Heart right ventricle (tissue), 16 donors: ENCODE measurements at regions not wholly inside any gene's neighbourhood (a gene's known extent, or its start where the extent isn't known, plus 50 kb on each side); places are given as distances from the start of the nearest gene placed in this dataset.

Experiments
- ATAC-seq, 8 donors: fragments of 200-7000 bp; cut with Tn5 transposase; one replicate each; pipeline ENCODE4 v1.9.1; 2020; ENCODE audit warnings: mild to moderate bottlenecking in 8 of 8, moderate library complexity in 8 of 8, moderate number of reproducible peaks in 1 of 8
- DNase-seq, 2 donors: peaks; one replicate each; pipeline ENCODE4 v3.0.0-alpha.2; 2020
- H3K27ac ChIP-seq, 10 donors: fragments of 200-600 bp; sonication (generic) in 2 of 10; one replicate each; pipeline versions ENCODE4 v1.5.0 to v1.8.0; 2020 to 2022; ENCODE audit warnings: mild to moderate bottlenecking in 3 of 10
- H3K27me3 ChIP-seq, 7 donors: fragments of 200-600 bp; one replicate each; pipeline ENCODE4 v1.8.0; 2021 to 2022; ENCODE audit warnings: mild to moderate bottlenecking in 2 of 7
- H3K36me3 ChIP-seq, 9 donors: fragments of 200-600 bp; sonication (generic) in 1 of 9; one replicate each; pipeline versions ENCODE4 v1.5.0 to v1.8.0; 2020 to 2022; ENCODE audit warnings: mild to moderate bottlenecking in 2 of 9
- H3K4me1 ChIP-seq, 9 donors: fragments of 200-600 bp; sonication (generic) in 1 of 9; one replicate each; pipeline versions ENCODE4 v1.5.0 to v1.8.0; 2020 to 2022; ENCODE audit warnings: mild to moderate bottlenecking in 4 of 9
- H3K4me3 ChIP-seq, 10 donors: fragments of 200-600 bp; sonication (generic) in 2 of 10; one replicate each; pipeline versions ENCODE4 v1.5.0 to v1.8.0; 2020 to 2022; ENCODE audit warnings: mild to moderate bottlenecking in 7 of 10, moderate library complexity in 2 of 10
- H3K9me3 ChIP-seq, 11 donors: fragments of 200-600 bp in 10 of 11; sonication (generic) in 2 of 11; one replicate each; pipeline versions ENCODE4 v1.5.0 to v1.8.0; 2013 to 2022; ENCODE audit warnings: mild to moderate bottlenecking in 2 of 11, control low read depth in 1 of 11, moderate library complexity in 1 of 11
- WGBS, 2 donors: extraction: QIAGEN DNeasy Blood & Tissue Kit; methylation state at CpG; one replicate each; pipeline ENCODE4 v1.1.7; 2013; ENCODE audit warnings: inconsistent platforms in 1 of 2; 5-methylcytosine and 5-hydroxymethylcytosine counted together
- intact Hi-C, 10 donors: fragments of 100-400 bp; cut with DNase I; formaldehyde crosslinking; loops; one replicate each; pipeline versions ENCODE4 v1.11.1 to v1.14.2; 2022
- TF ChIP-seq, protein P1 (sequence below), 9 donors: fragments of 200-600 bp; sonication (generic) in 2 of 9; IDR thresholded peaks; one replicate each; pipeline versions ENCODE4 v1.5.0 to v1.8.0; 2021 to 2022; ENCODE audit warnings: antibody characterized with exemption in 9 of 9, mild to moderate bottlenecking in 5 of 9, moderate library complexity in 1 of 9
- donor health status: Arrhythmogenic right ventricular cardiomyopathy.
- donor health status: ischemic (EF 13 %, LVEDD 7.1; RV severe dilation, severe dysfunction).
- donor health status: healthy with polysubstance abuse.
- donor health status: DM: no; HTN: yes; CAD: no.
- donor health status: DM: no; HTN: no; CAD: no.
- donor health status: ischemic (EF 25% LVEDD 6.9; RV normal size, moderate dysfunction).
- donor health status: ischemic (EF 25% LVEDD 5.7; RV mildly dilated, moderate dysfunction).
- donor health status: healthy.
- donor health status: DM: yes; HTN: yes; CAD: no.
- donor health status: Ischemic cardiomyopathy.
- donor health status: ischemic (EF 35%, LVEDD 5.7; RV mildly dilated, moderate dysfunction).
- donor health status: nonischemic (EF 11% LVEDD 7.7; RV severe dilation, severe dysfunction).
- donor health status: DM: yes; HTN: yes; CAD: no.
- donor health status: PGD.
- donor health status: ischemic (EF 29% LVEDD 5.4; RV normal size, mild dysfunction).
- donor health status: nonischemic (EF 23%, LVEDD 6.1; RV moderate dilation, normal function).

DNA sequence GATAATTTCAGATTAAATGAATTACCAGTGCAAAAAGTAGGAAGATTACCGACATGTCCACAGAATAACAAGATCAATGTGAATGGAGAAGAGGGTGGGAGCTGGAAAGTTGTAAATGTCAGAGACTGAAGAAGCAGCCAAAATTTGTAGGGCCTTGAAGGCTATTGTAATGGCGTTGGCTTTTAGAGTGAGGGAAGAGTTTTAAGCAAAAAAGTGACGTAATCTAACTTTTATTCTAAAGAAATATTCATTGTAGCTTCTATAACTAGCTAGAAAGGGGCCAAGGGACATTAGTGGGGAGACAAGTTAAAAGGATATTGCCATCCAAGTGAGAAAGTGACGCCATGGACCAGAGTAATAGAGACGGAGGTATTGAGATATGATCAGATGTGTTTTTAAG, 63.3 kb upstream of the PCDH7 start:
- intact Hi-C loops, result no loop called here
- Histone ChIP-seq H3K4me3 (no peak overlapping the region), H3K4me1 (no peaks in the 10 kb centered on the region), H3K36me3 (no peaks in the 10 kb centered on the region), H3K27ac (no peak overlapping the region), H3K9me3 (no peaks in the 10 kb centered on the region), H3K27me3 (no peaks in the 10 kb centered on the region)
- WGBS, 2 donors, result 82 to 93% methylated on average over 5 of the region's 5 CpGs
- TF ChIP-seq, protein P1, sequence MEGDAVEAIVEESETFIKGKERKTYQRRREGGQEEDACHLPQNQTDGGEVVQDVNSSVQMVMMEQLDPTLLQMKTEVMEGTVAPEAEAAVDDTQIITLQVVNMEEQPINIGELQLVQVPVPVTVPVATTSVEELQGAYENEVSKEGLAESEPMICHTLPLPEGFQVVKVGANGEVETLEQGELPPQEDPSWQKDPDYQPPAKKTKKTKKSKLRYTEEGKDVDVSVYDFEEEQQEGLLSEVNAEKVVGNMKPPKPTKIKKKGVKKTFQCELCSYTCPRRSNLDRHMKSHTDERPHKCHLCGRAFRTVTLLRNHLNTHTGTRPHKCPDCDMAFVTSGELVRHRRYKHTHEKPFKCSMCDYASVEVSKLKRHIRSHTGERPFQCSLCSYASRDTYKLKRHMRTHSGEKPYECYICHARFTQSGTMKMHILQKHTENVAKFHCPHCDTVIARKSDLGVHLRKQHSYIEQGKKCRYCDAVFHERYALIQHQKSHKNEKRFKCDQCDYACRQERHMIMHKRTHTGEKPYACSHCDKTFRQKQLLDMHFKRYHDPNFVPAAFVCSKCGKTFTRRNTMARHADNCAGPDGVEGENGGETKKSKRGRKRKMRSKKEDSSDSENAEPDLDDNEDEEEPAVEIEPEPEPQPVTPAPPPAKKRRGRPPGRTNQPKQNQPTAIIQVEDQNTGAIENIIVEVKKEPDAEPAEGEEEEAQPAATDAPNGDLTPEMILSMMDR (IDR thresholded peaks at IDR 0.05), result no peak
- no peak for DNase-seq
- no peak for ATAC-seq

DNA sequence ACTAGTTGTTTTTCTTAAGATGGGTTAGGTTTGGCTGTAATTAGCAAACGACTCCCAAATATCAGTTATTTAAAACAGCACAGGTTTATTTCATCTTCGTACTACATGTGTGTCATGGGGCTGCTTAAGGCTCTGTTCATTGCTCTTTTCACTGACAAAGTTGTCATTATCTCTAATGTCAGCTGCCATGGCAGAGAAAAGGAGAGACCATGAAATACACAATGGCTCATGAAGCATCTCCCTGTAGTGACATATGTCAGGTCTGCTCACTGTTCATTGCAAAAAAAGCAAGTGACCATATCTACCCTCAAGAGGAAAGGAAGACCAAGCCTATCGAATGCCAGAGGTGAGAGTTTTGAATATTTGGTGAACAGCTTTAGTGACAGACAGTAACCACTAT, 52.2 kb upstream of the PCDH7 start:
- intact Hi-C loops, result no loop called here
- WGBS, 2 donors, result 55 to 58% methylated on average over 3 of the region's 3 CpGs
- TF ChIP-seq, protein P1 (IDR thresholded peaks at IDR 0.05), result no peak
- Histone ChIP-seq H3K4me3 (no peak overlapping the region), H3K36me3 (no peaks in the 10 kb centered on the region), H3K9me3 (no peaks in the 10 kb centered on the region), H3K27me3 (no peaks in the 10 kb centered on the region), H3K27ac (no peak overlapping the region), H3K4me1 (no peaks in the 10 kb centered on the region)
- DNase-seq (no peak), ATAC-seq (no peak)

DNA sequence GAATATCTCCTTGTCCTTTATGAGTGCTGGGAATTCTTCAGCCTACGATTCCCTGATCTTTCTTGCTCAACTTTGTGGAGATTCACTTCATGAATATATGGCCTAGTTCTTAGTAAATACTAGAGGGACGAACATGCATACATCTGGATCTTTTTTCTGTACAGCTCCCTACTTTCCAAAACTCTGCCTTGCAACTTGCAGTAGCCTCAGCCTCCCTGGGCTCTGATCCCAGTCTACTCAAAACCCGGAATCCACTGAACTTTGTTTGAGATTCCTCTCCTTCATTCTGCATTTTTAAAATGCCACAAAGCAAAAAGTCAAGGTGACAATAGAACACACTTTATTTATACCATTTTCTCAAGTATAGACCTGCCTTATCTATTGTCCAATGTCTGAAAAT, 50.0 kb upstream of the PCDH7 start:
- TF ChIP-seq, protein P1 (IDR thresholded peaks at IDR 0.05), result no peak
- Histone ChIP-seq H3K36me3 (no peaks in the 10 kb centered on the region), H3K9me3 (no peaks in the 10 kb centered on the region), H3K4me3 (no peak overlapping the region), H3K27ac (no peak overlapping the region), H3K27me3 (no peaks in the 10 kb centered on the region), H3K4me1 (no peaks in the 10 kb centered on the region)
- 70 to 80% methylated on average over 3 of the region's 3 CpGs for WGBS, 2 donors
- no peak for DNase-seq
- no peak for ATAC-seq
- intact Hi-C loops, result no loop called here
